Progenitor cell of endocrine pancreas (in vitro differentiated cells): ENCODE measurements at regions not wholly inside any gene's neighbourhood (a gene's known extent, or its start where the extent isn't known, plus 50 kb on each side); places are given as distances from the start of the nearest gene placed in this dataset.

Source experiments
- DNase-seq: peaks from one replicate; pipeline ENCODE4 v3.0.0; 2021; ENCODE audit warnings: low spot score; ENCODE audit not compliant: unreplicated experiment
- H3K27ac Mint-ChIP-seq: 2 replicates; pipeline ENCODE4 v1.8.0; 2021; ENCODE audit warnings: mild to moderate bottlenecking, moderate library complexity, mixed read lengths
- H3K27me3 Mint-ChIP-seq: 2 replicates; pipeline ENCODE4 v1.8.0; 2021; ENCODE audit warnings: mixed read lengths
- H3K36me3 Mint-ChIP-seq: 2 replicates; pipeline ENCODE4 v1.8.0; 2022; ENCODE audit warnings: mixed read lengths; ENCODE audit not compliant: insufficient read depth
- H3K4me1 Mint-ChIP-seq: 2 replicates; pipeline ENCODE4 v1.8.0; 2021; ENCODE audit warnings: low read depth, mixed read lengths
- H3K4me3 Mint-ChIP-seq: 2 replicates; pipeline ENCODE4 v1.8.0; 2021; ENCODE audit warnings: low read depth, mild to moderate bottlenecking, moderate library complexity, mixed read lengths
- H3K9me3 Mint-ChIP-seq: 2 replicates; pipeline ENCODE4 v1.8.0; 2021; ENCODE audit warnings: low read depth, mixed read lengths
- TF ChIP-seq, protein P1 (sequence below): fragments of 200-600 bp; sonication (generic); IDR thresholded peaks from one replicate; pipeline ENCODE4 v1.5.0; 2021; ENCODE audit warnings: antibody characterized with exemption, mild to moderate bottlenecking; ENCODE audit not compliant: unreplicated experiment

DNA sequence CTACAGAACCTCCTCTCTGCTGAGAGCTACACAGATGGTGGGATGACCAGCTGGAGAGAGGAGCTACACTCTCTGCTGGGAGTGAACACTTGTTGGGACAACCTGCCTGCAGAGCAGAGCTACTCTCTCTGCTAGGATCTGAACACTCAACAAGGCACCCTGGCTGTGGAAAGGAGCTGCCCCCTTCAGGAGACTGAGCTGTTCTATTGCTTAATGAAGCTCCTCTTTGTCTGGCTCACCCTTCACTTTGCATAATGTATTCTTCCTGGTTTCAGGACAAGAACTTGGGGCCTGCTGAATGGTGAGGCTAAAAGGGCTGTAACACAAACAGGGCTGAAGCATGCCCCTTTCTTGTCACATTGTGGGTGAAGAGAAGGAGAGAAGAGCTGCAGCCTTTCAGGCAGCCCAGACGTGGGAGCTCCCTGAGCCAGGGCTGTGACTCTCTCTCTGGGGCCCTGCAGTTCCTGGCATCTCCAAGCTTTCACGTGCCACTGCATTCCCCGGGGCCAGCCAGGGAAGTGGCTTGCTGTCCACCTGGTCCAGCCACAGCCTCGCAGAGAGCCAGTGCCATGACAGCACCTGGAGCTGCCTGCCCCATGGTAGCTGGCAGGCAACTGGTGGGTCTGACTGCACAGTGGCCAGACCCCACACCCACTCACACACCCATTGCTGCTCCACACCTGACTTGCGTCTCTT is 272.8 kb upstream of the KCNJ16 start:
- Mint-ChIP-seq H3K36me3 (no peaks in the 10 kb centered on the region), H3K27ac (no peak overlapping the region), H3K4me1 (no peaks in the 10 kb centered on the region), H3K9me3 (no peaks in the 10 kb centered on the region), H3K27me3 (peaks cover 4% of the 10 kb centered on the region), H3K4me3 (no peak overlapping the region)
- no peak for DNase-seq
- TF ChIP-seq, protein P1, sequence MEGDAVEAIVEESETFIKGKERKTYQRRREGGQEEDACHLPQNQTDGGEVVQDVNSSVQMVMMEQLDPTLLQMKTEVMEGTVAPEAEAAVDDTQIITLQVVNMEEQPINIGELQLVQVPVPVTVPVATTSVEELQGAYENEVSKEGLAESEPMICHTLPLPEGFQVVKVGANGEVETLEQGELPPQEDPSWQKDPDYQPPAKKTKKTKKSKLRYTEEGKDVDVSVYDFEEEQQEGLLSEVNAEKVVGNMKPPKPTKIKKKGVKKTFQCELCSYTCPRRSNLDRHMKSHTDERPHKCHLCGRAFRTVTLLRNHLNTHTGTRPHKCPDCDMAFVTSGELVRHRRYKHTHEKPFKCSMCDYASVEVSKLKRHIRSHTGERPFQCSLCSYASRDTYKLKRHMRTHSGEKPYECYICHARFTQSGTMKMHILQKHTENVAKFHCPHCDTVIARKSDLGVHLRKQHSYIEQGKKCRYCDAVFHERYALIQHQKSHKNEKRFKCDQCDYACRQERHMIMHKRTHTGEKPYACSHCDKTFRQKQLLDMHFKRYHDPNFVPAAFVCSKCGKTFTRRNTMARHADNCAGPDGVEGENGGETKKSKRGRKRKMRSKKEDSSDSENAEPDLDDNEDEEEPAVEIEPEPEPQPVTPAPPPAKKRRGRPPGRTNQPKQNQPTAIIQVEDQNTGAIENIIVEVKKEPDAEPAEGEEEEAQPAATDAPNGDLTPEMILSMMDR = no peak

DNA sequence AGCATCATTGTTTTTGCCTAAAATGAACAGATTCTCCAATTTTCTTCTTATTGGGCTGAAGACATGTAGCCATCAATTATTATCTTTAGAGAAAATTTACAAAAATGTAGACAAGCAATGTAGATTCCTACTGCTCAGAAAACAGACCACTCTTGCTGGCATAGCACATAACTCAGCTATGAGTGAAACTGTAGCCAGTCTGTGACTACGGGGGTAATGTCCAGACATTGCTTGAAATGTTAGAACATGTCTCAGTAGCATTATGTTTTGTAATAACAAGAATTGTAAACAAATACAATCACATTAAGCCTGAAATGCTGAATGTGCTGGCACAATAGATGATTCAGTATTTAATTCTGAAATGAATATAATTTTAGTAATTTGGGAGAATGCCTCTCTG is 265.7 kb upstream of the KCNJ16 start:
- TF ChIP-seq, protein P1 = no peak
- Mint-ChIP-seq H3K4me1 (no peaks in the 10 kb centered on the region), H3K36me3 (no peaks in the 10 kb centered on the region), H3K27me3 (no peaks in the 10 kb centered on the region), H3K4me3 (no peak overlapping the region), H3K9me3 (no peaks in the 10 kb centered on the region), H3K27ac (no peak overlapping the region)
- DNase-seq = no peak

DNA sequence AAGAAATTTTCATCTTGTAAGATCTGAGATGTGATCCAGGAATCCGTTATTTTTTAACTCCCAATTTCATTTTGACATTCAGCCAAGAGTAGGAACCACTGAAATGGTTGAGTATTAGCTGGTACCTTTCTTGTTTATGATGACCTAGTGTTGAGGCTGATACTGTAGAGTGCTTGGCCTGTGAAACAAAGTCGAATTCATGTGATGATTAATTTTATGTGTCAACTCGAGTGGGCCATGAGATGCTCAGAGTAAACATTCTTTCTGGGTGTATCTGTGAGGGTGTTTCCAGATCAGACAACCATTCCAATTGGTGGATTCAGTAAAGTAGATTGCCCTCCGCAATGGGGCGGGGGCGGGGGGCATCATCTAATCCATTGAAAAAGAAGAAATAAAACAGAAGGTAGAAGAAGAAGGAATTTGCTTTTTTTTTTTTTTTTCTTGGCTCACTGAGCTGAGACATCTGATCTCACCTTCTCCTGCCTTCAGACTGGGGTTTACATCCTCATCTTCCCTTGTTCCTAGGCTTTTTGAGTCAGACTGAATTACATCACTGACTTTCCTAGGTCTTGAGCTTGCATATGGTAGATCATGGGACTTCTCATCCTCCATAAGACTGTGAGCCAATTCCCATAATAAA is 264.6 kb upstream of the KCNJ16 start:
- TF ChIP-seq, protein P1 = no peak
- H3K4me3 Mint-ChIP-seq = no peak overlapping the region
- DNase-seq = no peak
- no peaks in the 10 kb centered on the region for H3K36me3 Mint-ChIP-seq
- no peaks in the 10 kb centered on the region for H3K9me3 Mint-ChIP-seq
- H3K4me1 Mint-ChIP-seq = no peaks in the 10 kb centered on the region
- no peak overlapping the region for H3K27ac Mint-ChIP-seq
- H3K27me3 Mint-ChIP-seq = no peaks in the 10 kb centered on the region

DNA sequence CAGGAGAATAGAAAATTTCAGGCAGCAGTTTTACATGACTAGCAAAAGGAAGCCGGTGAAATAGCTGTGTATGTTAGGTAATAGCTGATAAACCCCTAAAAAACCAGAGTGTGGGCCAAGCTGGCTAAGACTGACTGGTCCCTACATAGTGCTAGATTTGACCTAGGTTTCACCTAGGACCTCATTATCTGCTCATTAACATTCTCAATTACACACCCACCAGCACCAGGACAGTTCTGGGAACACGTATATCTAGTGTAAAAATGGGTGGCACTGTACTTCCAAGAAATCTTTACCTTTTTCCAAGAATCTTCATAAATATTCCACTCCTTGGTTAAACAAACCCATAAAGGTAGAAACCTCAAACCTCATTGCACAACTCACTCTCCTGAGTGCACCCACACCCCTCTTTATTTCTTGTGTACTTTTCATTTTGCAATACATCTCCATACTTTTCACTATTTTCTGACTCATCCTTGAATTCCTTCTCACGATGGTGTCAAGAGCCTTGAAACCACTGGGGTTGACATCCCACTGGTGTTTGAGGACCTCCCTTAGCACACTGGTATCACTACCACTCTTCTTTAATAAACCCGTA is 262.7 kb upstream of the KCNJ16 start:
- Mint-ChIP-seq H3K36me3 (no peaks in the 10 kb centered on the region), H3K27ac (no peak overlapping the region), H3K9me3 (no peaks in the 10 kb centered on the region), H3K4me1 (peaks cover 3% of the 10 kb centered on the region), H3K4me3 (no peak overlapping the region), H3K27me3 (no peaks in the 10 kb centered on the region)
- no peak for DNase-seq
- TF ChIP-seq, protein P1 = no peak

DNA sequence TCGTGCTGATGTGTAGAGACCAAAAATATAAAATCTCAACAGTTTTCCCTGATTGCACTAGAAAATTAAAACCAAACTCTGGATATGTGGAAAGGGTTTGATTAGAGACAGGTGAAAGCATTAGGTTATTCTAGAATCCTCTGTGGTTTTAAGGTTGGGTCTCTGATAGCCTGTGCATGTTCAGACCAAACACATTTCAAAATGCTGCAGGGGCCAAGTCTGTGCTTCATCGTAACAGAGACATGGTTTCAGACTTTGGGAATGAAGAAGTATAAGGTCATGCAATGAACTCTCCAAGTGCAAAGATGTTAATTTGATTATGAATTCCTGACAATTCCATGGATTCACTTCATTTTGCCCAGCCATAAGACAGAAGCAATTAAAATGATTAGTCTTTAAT is 261.0 kb upstream of the KCNJ16 start:
- H3K9me3 Mint-ChIP-seq = no peaks in the 10 kb centered on the region
- peaks cover 3% of the 10 kb centered on the region for H3K4me1 Mint-ChIP-seq
- TF ChIP-seq, protein P1 = no peak
- no peak overlapping the region for H3K4me3 Mint-ChIP-seq
- DNase-seq = no peak
- H3K27me3 Mint-ChIP-seq = no peaks in the 10 kb centered on the region
- no peaks in the 10 kb centered on the region for H3K36me3 Mint-ChIP-seq
- H3K27ac Mint-ChIP-seq = no peak overlapping the region
